H1 (cell line): ENCODE measurements at regions not wholly inside any gene's neighbourhood (a gene's known extent, or its start where the extent isn't known, plus 50 kb on each side); places are given as distances from the start of the nearest gene placed in this dataset.
"Not testable (repeated sequence)": the region's sequence is repeated elsewhere in the genome, so short reads cannot be mapped to it uniquely, and the experiment has no call there.

ENCODE experiments used
- CTCF ChIA-PET: fragments of 300-600 bp; sonication (Branson Sonifier 250); formaldehyde crosslinking; loops from one replicate; lab custom pipeline; 2021; ENCODE audit not compliant: partially characterized antibody; lab: Charles Lee
- POLR2A ChIA-PET: fragments of 300-600 bp; sonication (Branson Sonifier 250); formaldehyde crosslinking; loops from one replicate; lab custom pipeline; 2021; ENCODE audit warnings: inconsistent platforms; ENCODE audit not compliant: partially characterized antibody; lab: Charles Lee
- DNase-seq, 2 experiments: peaks; one replicate each; pipeline versions ENCODE4 v3.0.0 to v3.0.0-alpha.2; 2010 to 2022; ENCODE audit warnings: low spot score in 2 of 2, low read depth in 1 of 2, mixed read lengths in 1 of 2
- FAIRE-seq: peaks from 2 replicates; lab custom pipeline; 2011; peaks lifted over from hg19 to GRCh38; lab: Jason Lieb, UNC
- H2AFZ ChIP-seq: 2 replicates; pipeline ENCODE4 v1.8.1; 2012; ENCODE audit warnings: low read length, inconsistent platforms
- H2AK5ac ChIP-seq: 2 replicates; pipeline ENCODE4 v1.6.1; 2013; ENCODE audit warnings: low read depth, low read length
- H2BK120ac ChIP-seq: replicated peaks from 2 replicates; pipeline ENCODE3; 2013; ENCODE audit warnings: low read depth, low read length, inconsistent platforms
- H2BK12ac ChIP-seq: 2 replicates; pipeline ENCODE4 v1.6.1; 2013; ENCODE audit warnings: low read depth, low read length
- H2BK15ac ChIP-seq: 2 replicates; pipeline ENCODE4 v1.6.1; 2013; ENCODE audit warnings: low read length
- H2BK20ac ChIP-seq: 2 replicates; pipeline ENCODE4 v1.6.1; 2013; ENCODE audit warnings: low read length
- H2BK5ac ChIP-seq: 2 replicates; pipeline ENCODE4 v1.6.1; 2013; ENCODE audit warnings: low read depth, low read length
- H3K14ac ChIP-seq: 2 replicates; pipeline ENCODE4 v1.6.1; 2013; ENCODE audit warnings: inconsistent platforms; ENCODE audit not compliant: insufficient read length
- H3K18ac ChIP-seq: 2 replicates; pipeline ENCODE4 v1.6.1; 2013; ENCODE audit warnings: low read length; ENCODE audit errors: extremely low read depth
- H3K23ac ChIP-seq: 2 replicates; pipeline ENCODE4 v1.6.1; 2013; ENCODE audit warnings: inconsistent platforms; ENCODE audit not compliant: insufficient read length
- H3K23me2 ChIP-seq: 2 replicates; pipeline ENCODE4 v1.6.1; 2013; ENCODE audit warnings: low read depth, low read length
- H3K27ac ChIP-seq: 2 replicates; pipeline ENCODE4 v1.6.1; 2011; ENCODE audit warnings: low read depth, low read length, inconsistent platforms
- H3K27me3 ChIP-seq, 4 experiments: replicated peaks in 1 of 4; 1 replicate in 1 of 4; 2 replicates in 3 of 4; pipeline versions ENCODE4 v1.6.1 to v1.8.1; 2011 to 2013; ENCODE audit warnings: low read length in 3 of 4, mild to moderate bottlenecking in 3 of 4, inconsistent platforms in 2 of 4, mixed read lengths in 2 of 4, moderate library complexity in 1 of 4; ENCODE audit not compliant: control insufficient read depth in 3 of 4, insufficient read depth in 3 of 4; ENCODE audit errors: extremely low read depth in 1 of 4
- H3K36me3 ChIP-seq, 4 experiments: 2 replicates each; pipeline versions ENCODE4 v1.6.1 to v1.8.1; 2011 to 2013; ENCODE audit warnings: mild to moderate bottlenecking in 4 of 4, low read length in 3 of 4, moderate library complexity in 2 of 4, control low read depth in 1 of 4, inconsistent platforms in 1 of 4; ENCODE audit not compliant: insufficient read depth in 4 of 4, control insufficient read depth in 2 of 4
- H3K4ac ChIP-seq: replicated peaks from 2 replicates; pipeline ENCODE3; 2013; ENCODE audit warnings: low read length, low read depth, mixed read lengths, inconsistent platforms; ENCODE audit not compliant: insufficient read length
- H3K4me1 ChIP-seq, 4 experiments: replicated peaks in 1 of 4; 1 replicate in 1 of 4; 2 replicates in 3 of 4; pipeline versions ENCODE4 v1.6.1 to v1.8.1; 2011 to 2013; ENCODE audit warnings: low read length in 3 of 4, inconsistent platforms in 2 of 4, mixed read lengths in 1 of 4; ENCODE audit not compliant: insufficient read depth in 4 of 4, control insufficient read depth in 3 of 4
- H3K4me2 ChIP-seq, 2 experiments: 2 replicates each; pipeline versions ENCODE4 v1.6.1 to v1.8.1; 2011 to 2013; ENCODE audit warnings: low read depth in 2 of 2, low read length in 2 of 2, control low read depth in 1 of 2, inconsistent platforms in 1 of 2, mild to moderate bottlenecking in 1 of 2; ENCODE audit not compliant: insufficient read depth in 1 of 2
- H3K4me3 ChIP-seq, 4 experiments: fragments of 200-600, 300-600 bp in 1 of 4; sonication (generic), shearing (Covaris generic), sonication (Bioruptor Twin) in 1 of 4; 2 replicates each; pipeline versions ENCODE4 v1.5.1 to v1.8.1; 2011 to 2016; ENCODE audit warnings: low read length in 4 of 4, low read depth in 3 of 4, control low read depth in 2 of 4, inconsistent platforms in 2 of 4, mild to moderate bottlenecking in 2 of 4, mixed read lengths in 1 of 4, moderate library complexity in 1 of 4; ENCODE audit not compliant: insufficient read depth in 2 of 4; ENCODE audit errors: extremely low read depth in 1 of 4
- H3K56ac ChIP-seq: replicated peaks from 2 replicates; pipeline ENCODE3; 2013; ENCODE audit warnings: low read depth, mild to moderate bottlenecking, mixed read lengths, low read length, inconsistent platforms; ENCODE audit not compliant: insufficient read length
- H3K79me1 ChIP-seq: 2 replicates; pipeline ENCODE4 v1.6.1; 2013; ENCODE audit warnings: low read depth, low read length, control low read depth
- H3K79me2 ChIP-seq, 2 experiments: 2 replicates each; pipeline versions ENCODE4 v1.6.1 to v1.8.1; 2012 to 2013; ENCODE audit warnings: low read length in 2 of 2, mild to moderate bottlenecking in 2 of 2, inconsistent platforms in 1 of 2; ENCODE audit not compliant: insufficient read depth in 2 of 2, control insufficient read depth in 1 of 2
- H3K9ac ChIP-seq, 4 experiments: replicated peaks in 1 of 4; 1 replicate in 1 of 4; 2 replicates in 3 of 4; pipeline versions ENCODE4 v1.6.1 to v1.8.1; 2011 to 2013; ENCODE audit warnings: low read depth in 3 of 4, low read length in 3 of 4, control low read depth in 2 of 4, mild to moderate bottlenecking in 2 of 4, moderate library complexity in 2 of 4, inconsistent platforms in 1 of 4; ENCODE audit errors: extremely low read depth in 1 of 4
- H3K9me3 ChIP-seq, 2 experiments: 2 replicates each; pipeline versions ENCODE4 v1.6.1 to v1.8.1; 2012 to 2013; ENCODE audit warnings: mild to moderate bottlenecking in 2 of 2, moderate library complexity in 2 of 2, control low read depth in 1 of 2, inconsistent platforms in 1 of 2, low read depth in 1 of 2, low read length in 1 of 2, mixed read lengths in 1 of 2; ENCODE audit not compliant: insufficient read depth in 2 of 2
- H4K20me1 ChIP-seq, 2 experiments: replicated peaks in 1 of 2; 2 replicates each; pipeline versions ENCODE3 to v1.8.1; 2011 to 2013; ENCODE audit warnings: inconsistent platforms in 2 of 2, low read length in 2 of 2, mild to moderate bottlenecking in 1 of 2; ENCODE audit not compliant: insufficient read depth in 2 of 2, control insufficient read depth in 1 of 2
- H4K5ac ChIP-seq: 2 replicates; pipeline ENCODE4 v1.6.1; 2013; ENCODE audit warnings: low read length, low read depth, mixed read lengths, inconsistent platforms; ENCODE audit not compliant: insufficient read length
- H4K8ac ChIP-seq: 2 replicates; pipeline ENCODE4 v1.8.0; 2013; ENCODE audit warnings: mild to moderate bottlenecking, moderate library complexity, low read length, inconsistent platforms; ENCODE audit not compliant: insufficient read depth; ENCODE audit errors: extremely low read depth
- H4K91ac ChIP-seq: replicated peaks from 2 replicates; pipeline ENCODE3; 2013; ENCODE audit warnings: low read length, mixed read lengths, inconsistent platforms; ENCODE audit not compliant: insufficient read length
- POLR2A ChIP-seq, 2 experiments: IDR thresholded peaks; 1 replicate in 1 of 2; 2 replicates in 1 of 2; pipeline ENCODE4 v1.6.1; 2011; ENCODE audit warnings: low read depth in 2 of 2, low read length in 2 of 2, mild to moderate bottlenecking in 2 of 2; ENCODE audit errors: control extremely low read depth in 1 of 2
- SAP30 ChIP-seq: fragments of 300-600 bp; sonication (generic); IDR thresholded peaks from 2 replicates; pipeline ENCODE4 v1.7.1; 2012; ENCODE audit warnings: low read length, moderate library complexity, mild to moderate bottlenecking, inconsistent platforms; ENCODE audit not compliant: insufficient read depth, insufficient replicate concordance
- WGBS, 2 experiments: shearing (Covaris generic) in 1 of 2; methylation state at CpG; one replicate each; pipeline versions ENCODE4 v1.1.6 to v1.1.7; 2013 to 2015; ENCODE audit warnings: low lambda C conversion rate in 2 of 2, mixed read lengths in 2 of 2, inconsistent platforms in 1 of 2, low coverage in 1 of 2, missing lambda C conversion rate in 1 of 2; ENCODE audit not compliant: insufficient replicate concordance in 2 of 2, insufficient coverage in 1 of 2, insufficient read length in 1 of 2; ENCODE audit errors: extremely low coverage in 1 of 2, missing lambda C conversion rate in 1 of 2; 5-methylcytosine and 5-hydroxymethylcytosine counted together

- FAIRE-seq: no peak
- CTCF ChIA-PET: no interaction called here
- no peak overlapping the region for H3K4ac ChIP-seq
- TF ChIP-seq POLR2A (IDR thresholded peaks at IDR 0.05; ENCODE audit: control extremely low read depth in 1 of 2, low read depth in 2 of 2, low read length in 2 of 2): no peak
- no peak for TF ChIP-seq SAP30
- no peak overlapping the region for H3K14ac ChIP-seq
- no peak overlapping the region for H2BK15ac ChIP-seq
- DNase-seq: no peak
- no peak overlapping the region for H3K27ac ChIP-seq
- no peak overlapping the region for H4K5ac ChIP-seq
- peak overlapping the region; percentile 8; the same call in 1 of the 2 replicates for H2AFZ ChIP-seq
- no peaks in the 10 kb centered on the region for H3K79me1 ChIP-seq
- peaks cover 0 to 4% of the 10 kb centered on the region in 2 experiments; a peak in 1 of 4 replicates for H3K9me3 ChIP-seq
- H3K23ac ChIP-seq: no peak overlapping the region
- no peak overlapping the region for H3K4me2 ChIP-seq
- POLR2A ChIA-PET: no interaction called here
- no peak overlapping the region for H4K91ac ChIP-seq
- H3K36me3 ChIP-seq: no peaks in the 10 kb centered on the region
- H4K8ac ChIP-seq: no peak overlapping the region
- no peak overlapping the region for H3K18ac ChIP-seq
- 79% methylated on average over 1 of the region's 1 CpG; no CpG with 5 or more reads in 1 of the 2 experiments for WGBS, 2 experiments
- no peaks in the 10 kb centered on the region for H3K27me3 ChIP-seq
- no peaks in the 10 kb centered on the region for H3K79me2 ChIP-seq
- no peak overlapping the region for H3K56ac ChIP-seq
- H3K9ac ChIP-seq: no peak overlapping the region
- no peak overlapping the region for H2BK12ac ChIP-seq
- H2BK5ac ChIP-seq: no peak overlapping the region
- no peak overlapping the region for H2BK120ac ChIP-seq
- no peak overlapping the region for H2BK20ac ChIP-seq
- no peak overlapping the region for H3K4me3 ChIP-seq
- H2AK5ac ChIP-seq: no peak overlapping the region
- no peaks in the 10 kb centered on the region; a peak in 1 of 7 replicates for H3K4me1 ChIP-seq
- no peaks in the 10 kb centered on the region for H4K20me1 ChIP-seq
- H3K23me2 ChIP-seq: no peaks in the 10 kb centered on the region
These were observed 2003.6 kb upstream of the WWC1 start for GRCh38 chr5:166287866-166288265.

DNA sequence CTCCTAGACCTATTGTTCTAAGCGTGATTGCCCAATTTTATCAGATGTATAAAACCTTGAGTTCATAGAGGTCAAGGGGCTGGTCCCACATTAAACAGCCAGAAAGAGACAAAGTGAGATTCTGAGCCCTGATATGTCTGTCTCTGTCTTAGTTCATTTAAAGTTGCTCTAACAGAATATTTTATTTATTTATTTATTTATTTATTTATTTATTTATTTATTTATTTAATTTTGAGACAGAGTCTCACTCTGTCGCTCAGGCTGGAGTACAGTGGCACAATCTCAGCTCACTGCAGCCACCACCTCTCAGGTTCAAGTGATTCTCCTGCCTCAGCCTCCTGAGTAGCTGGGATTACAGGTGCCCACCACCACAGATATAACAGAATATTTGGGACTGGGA, 1999.6 kb upstream of the WWC1 start:
- H3K9ac ChIP-seq, FAIRE-seq, H2AFZ ChIP-seq, H3K56ac ChIP-seq, H4K8ac ChIP-seq, DNase-seq, H3K79me1 ChIP-seq, H3K23ac ChIP-seq, POLR2A ChIA-PET, H4K20me1 ChIP-seq, H3K36me3 ChIP-seq, H3K18ac ChIP-seq, H3K4me1 ChIP-seq, H3K4me2 ChIP-seq, H2BK120ac ChIP-seq, H2BK12ac ChIP-seq, H2BK15ac ChIP-seq, H3K4me3 ChIP-seq, H3K27me3 ChIP-seq, H4K5ac ChIP-seq, H2AK5ac ChIP-seq, H2BK5ac ChIP-seq, H3K27ac ChIP-seq, H3K79me2 ChIP-seq, H3K9me3 ChIP-seq, H4K91ac ChIP-seq, H3K23me2 ChIP-seq, H3K14ac ChIP-seq, H3K4ac ChIP-seq, H2BK20ac ChIP-seq: not testable (repeated sequence)
- CTCF ChIA-PET: interaction anchor here (0.6 kb wide), 1 partner anchor 708 kb away, joined by 4 read pairs; no protein-coding TSS in a partner anchor
- WGBS, 2 experiments: 88% methylated on average over 2 of the region's 2 CpGs; no CpG with 5 or more reads in 1 of the 2 experiments
